NCI-H146 (cell line): ENCODE measurements at regions not wholly inside any gene's neighbourhood (a gene's known extent, or its start where the extent isn't known, plus 50 kb on each side); places are given as distances from the start of the nearest gene placed in this dataset.
"Not testable (repeated sequence)": the region's sequence is repeated elsewhere in the genome, so short reads cannot be mapped to it uniquely, and the experiment has no call there.

ENCODE experiments used
- DNase-seq: peaks from one replicate; lab custom pipeline; 2025; lab: John Stamatoyannopoulos, UW

GRCh38 chr14:105752420-105752819 lies 226.0 kb downstream of the TMEM121 start:
- DNase-seq: not testable (repeated sequence)

DNA sequence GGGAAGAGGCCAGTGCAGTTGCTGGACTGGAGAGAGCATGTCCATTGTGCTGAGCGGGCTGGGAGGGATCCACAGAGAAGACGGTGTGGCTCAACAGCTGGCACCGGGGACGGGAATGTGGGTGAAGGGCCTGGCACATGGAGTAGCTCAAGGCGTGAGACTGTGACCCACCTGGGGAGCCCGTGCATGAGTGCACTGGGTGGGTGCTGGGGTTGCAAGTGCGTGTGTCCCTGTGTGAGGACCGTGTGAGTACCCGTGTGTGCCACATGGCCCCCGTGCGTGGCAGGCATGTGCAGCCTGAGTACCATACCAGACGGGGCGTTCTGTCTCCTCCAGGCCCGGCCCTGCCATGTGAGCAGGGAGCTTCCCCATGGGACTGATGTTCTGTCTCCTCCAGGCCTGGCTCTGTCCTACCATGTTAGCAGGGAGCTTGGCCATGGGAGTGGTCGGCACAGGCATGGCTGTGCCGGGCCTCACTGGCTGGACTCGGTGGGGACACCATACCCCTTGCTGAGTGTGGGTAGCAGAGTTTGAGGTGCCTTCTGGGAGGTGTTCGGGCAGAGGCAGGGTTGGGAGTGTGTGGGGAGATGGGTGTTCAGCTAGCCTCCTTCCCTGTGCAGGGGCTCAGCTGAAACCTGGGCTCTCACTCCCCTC lies 234.4 kb downstream of the TMEM121 start:
- DNase-seq: no peak

GRCh38 chr14:105761345-105761740 lies 235.0 kb downstream of the TMEM121 start:
- DNase-seq: not testable (repeated sequence)

DNA sequence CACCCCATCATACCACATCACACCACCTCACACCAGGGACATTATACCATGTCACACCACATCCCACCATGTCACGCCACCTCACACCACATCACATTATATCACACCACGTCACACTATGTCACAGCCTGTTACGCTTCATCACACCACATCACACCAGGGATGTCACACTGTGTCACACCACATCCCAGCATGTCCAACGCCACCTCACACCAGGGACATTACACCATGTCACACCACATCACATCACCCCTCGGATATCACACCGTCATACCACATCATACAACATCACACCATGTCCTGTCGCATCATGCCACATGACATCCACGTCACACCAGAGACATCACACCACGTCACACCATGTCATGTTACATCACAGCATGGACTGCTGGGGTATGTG lies 235.5 kb downstream of the TMEM121 start:
- no peak for DNase-seq

DNA sequence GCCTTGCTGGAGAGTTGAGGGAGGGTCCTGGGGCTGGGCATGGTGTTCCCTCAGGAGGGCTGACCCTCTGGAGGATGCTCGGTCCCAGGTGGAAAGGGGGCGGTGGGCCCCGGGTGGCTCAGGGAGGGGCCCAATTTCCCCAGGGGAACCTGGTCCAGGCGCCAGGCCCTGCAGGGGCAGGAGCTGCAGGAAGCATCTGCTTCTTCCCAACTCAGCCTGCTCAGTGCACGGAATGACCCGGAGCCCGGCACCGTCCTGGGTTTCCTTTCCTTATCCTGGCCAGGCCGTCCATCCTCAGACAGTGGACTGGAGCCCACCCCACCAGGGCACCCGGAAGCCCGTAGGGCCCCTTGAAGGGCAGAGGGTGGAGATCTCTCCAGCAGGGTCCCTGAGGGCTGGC lies 235.9 kb downstream of the TMEM121 start:
- not testable (repeated sequence) for DNase-seq

GRCh38 chr14:105764254-105764901 lies 238.0 kb downstream of the TMEM121 start:
- not testable (repeated sequence) for DNase-seq

GRCh38 chr14:105765072-105765825 lies 238.9 kb downstream of the TMEM121 start:
- DNase-seq: not testable (repeated sequence)

DNA sequence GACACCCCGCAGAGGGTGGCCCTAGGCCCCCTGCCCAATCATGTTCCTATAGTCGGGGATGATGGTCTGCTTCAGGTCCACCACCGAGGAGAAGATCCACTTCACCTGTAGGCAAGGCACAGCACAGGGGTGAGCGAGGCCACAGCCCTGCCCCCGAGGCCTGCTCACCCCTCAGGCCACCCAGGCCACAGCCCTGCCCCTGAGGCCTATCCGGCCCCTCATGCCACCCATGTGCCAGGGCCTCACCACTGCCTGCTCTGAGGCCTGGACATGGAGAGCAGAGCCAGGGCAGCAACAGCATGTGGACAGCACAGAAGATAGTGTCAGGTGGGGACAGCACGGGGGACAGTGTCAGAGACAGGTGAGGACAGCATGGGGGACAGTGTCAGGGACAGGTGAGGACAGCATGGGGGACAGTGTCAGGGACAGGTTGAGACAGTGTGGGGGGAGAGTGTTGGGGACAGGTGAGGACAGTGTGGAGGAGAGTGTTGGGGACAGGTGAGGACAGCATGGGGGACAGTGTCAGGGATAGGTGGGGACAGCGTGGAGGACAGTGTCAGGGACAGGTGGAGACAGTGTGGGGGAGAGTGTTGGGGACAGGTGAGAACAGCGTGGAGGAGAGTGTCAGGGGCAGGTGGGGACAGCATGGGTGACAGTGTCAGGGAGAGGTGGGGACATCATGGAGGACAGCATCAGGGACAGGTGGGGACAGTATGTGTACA lies 239.7 kb downstream of the TMEM121 start:
- DNase-seq: no peak

GRCh38 chr14:105767315-105767714 lies 240.9 kb downstream of the TMEM121 start:
- DNase-seq: no peak

GRCh38 chr14:105768039-105768438 lies 241.7 kb downstream of the TMEM121 start:
- DNase-seq: not testable (repeated sequence)

GRCh38 chr14:105769061-105769730 lies 242.8 kb downstream of the TMEM121 start:
- not testable (repeated sequence) for DNase-seq

- DNase-seq: not testable (repeated sequence)
Measured at GRCh38 chr14:105770619-105771216, 244.3 kb downstream of the TMEM121 start.

GRCh38 chr14:105771261-105772226 lies 245.2 kb downstream of the TMEM121 start:
- DNase-seq: not testable (repeated sequence)

- DNase-seq: not testable (repeated sequence)
Measured at GRCh38 chr14:105772710-105773250, 246.4 kb downstream of the TMEM121 start.

DNA sequence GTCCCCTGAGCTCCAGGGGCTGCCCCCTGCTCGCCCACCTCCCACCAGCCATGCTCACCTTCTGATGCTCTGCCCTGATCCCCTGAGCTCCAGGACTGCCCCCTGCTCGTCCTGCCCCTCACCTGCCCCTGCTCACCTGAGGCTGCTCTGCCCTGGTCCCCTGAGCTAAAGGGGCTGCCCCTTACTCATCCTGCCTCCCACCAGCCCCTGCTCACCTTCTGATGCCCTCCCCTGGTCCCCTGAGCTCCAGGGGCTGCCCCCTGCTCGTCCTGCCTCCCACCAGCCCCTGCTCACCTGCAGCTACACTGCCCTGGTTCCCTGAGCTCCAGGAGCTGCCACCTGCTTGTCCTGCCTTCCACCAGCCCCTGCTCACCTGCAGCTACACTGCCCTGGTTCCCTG lies 247.2 kb downstream of the TMEM121 start:
- DNase-seq: no peak

DNA sequence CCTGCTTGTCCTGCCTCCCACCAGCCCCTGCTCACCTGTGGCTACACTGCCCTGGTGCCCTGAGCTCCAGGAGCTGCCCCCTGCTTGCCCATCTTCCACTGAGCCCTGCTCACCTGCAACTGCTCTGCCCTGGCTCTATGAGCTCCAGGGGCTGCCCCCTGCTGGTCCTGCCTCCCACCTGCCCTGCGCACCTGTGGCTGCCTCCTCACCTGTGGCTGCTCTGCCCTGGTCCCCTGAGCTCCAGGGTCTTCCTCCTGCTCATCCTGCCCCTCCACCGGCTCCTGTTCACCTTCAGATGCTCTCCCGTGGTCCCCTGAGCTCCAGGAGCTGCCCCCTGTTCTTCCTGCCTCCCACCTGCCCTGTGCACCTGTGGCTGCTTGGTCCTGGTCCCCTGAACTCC lies 247.6 kb downstream of the TMEM121 start:
- peak; percentile 31 for DNase-seq

DNA sequence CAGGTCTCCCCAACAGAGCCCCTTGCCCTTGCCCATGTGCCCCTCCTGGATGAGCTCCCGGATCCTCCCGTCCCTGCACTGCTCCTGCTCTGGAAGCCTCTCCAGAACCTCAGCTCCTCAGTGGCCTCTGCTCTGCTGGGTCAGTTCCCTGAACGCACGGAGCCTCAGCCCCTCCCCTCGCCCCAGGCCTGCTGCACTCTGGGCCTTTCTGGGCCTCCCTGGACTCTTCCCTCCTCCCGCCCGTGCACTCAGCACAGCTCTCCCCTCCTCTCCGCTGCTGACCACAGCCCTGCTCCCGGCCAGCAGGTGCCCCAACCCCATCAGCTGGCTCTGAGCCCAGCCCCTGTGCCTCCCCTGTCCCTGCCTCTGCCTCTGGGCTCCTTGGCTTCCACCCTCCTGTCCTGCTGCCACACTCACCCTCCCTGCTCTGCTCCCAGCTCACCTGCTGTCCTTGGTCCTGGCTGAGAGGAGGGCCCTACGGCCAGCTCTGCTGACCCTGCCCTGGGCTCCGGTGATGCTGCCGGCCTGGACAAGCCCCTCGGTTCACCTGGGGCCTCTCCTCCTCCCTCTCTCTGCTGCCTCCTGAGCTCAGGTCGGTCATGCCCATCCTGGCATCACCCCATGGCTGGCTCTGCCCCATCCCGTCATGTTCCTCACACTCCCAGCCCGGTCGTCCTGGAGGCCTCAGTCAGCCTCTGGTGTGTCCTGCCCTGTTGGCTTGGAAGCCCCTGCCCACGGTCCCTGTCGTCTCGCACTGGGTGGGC lies 248.4 kb downstream of the TMEM121 start:
- DNase-seq: not testable (repeated sequence)

GRCh38 chr14:105775349-105775923 lies 249.1 kb downstream of the TMEM121 start:
- DNase-seq: not testable (repeated sequence)

DNA sequence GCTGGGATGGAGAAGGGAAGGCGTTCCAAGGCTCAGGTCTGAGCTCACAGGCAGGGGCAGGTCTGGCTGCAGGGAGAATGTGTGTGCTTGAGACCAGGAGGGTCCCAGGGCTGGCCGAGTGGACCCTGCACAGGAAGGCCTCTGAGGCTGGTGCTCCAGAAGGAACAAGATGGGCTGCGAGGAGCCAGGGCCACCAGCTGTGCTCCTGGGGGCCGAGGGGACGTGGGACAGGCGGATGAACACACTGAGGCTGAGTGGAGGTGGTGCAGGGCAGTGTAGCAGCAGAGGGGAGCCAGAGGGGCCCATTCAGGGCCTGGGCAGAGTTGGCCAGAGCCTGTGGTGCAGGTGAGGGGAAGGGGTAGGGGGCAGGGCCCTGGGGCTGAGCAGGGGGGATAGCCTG lies 249.7 kb downstream of the TMEM121 start:
- not testable (repeated sequence) for DNase-seq
